ENCODE measurements at regions not wholly inside any gene's neighbourhood (a gene's known extent, or its start where the extent isn't known, plus 50 kb on each side); places are given as distances from the start of the nearest gene placed in this dataset.
"Not testable (repeated sequence)": the region's sequence is repeated elsewhere in the genome, so short reads cannot be mapped to it uniquely, and the experiment has no call there.

DNA sequence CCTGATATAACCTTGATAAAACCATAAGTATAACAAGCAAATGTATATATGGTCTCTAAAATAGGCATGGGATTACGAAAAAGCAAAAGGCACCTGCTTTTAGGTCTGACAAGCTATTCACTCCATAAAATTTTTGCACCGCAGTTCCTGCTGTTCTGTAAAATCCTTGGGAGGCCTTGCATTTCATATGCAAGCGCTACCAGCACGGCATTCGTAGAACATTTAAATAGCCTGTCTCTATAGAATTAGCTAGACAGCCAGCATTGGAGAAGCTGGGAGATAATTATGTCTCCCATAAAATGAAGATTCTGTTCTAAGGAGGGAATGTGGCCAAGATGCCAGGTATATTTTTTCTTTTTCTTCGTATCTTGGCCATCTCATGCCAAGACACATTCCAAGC, 64.5 kb upstream of the ATXN1 start:
- no peak for DNase-seq (ENCODE audit: low read depth in 2 of 2)

DNA sequence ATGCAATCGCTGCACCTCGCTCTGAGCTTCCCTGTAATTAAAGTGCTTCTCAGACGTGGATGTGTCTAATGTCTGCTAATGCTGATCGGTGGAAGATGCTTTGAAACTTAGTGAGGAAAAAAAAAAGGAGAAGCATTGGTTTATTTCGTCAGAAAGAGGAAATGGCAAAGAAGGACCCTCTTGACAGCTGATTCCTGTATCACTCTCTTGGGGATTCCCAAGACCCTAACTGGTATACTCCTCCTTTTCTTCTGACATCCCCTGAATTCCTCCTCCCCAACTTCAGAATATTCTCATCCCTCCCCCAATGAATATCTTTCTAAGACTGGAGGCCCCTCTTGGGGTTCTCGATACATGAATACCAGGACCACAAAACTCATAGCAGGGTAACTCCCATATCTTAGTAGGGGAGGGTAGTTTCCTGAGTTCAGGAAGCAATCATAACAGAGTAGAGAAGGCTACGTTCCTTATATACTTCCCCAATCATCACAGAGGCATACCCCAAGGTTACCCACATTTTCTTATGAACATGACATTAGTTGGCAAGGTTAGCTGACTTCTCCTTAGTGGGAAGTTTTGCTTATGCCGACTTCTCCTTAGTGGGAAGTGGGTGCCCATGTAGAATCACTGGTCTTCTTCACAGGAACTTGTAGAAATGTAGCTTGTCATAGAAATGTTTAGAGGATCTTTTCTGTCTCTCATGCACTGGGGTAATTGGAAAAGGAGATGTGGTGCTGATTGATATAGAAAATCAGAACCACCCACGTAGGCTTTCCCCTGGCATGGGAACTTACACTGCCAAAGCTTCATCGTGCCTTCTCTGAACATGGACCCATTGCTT, 63.8 kb upstream of the ATXN1 start:
- DNase-seq (ENCODE audit: low read depth in 2 of 2), result no peak

DNA sequence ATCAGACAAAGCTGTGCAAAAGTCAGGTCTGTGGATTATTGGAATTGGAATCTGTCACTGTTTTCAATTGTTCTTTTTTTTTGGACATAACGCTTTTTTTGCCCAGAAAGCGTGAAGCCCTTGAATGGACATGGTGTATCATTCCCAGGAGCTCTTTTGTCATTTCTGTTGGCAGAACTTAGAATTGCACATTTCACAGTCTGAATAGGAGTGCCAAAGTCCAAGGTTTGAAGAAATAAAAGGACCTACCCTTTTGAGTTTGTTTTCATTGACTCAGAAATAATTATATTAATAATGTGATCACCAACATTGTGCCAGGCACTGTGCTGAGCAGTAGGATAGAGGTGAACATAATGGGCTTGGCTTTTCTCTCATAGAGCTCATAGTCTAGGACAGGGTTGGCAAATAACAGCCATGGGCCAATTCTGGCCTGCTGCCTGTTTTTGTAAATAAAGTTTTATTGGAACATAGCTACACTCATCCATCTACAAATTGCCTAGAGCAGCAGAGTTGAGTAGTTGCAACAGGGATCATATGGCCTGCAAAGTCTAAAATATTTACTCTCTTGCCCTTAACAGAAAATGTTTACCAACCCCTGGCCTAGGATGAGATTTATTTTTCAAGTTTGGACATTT, 62.6 kb upstream of the ATXN1 start:
- DNase-seq (ENCODE audit: low read depth in 2 of 2), result no peak

DNA sequence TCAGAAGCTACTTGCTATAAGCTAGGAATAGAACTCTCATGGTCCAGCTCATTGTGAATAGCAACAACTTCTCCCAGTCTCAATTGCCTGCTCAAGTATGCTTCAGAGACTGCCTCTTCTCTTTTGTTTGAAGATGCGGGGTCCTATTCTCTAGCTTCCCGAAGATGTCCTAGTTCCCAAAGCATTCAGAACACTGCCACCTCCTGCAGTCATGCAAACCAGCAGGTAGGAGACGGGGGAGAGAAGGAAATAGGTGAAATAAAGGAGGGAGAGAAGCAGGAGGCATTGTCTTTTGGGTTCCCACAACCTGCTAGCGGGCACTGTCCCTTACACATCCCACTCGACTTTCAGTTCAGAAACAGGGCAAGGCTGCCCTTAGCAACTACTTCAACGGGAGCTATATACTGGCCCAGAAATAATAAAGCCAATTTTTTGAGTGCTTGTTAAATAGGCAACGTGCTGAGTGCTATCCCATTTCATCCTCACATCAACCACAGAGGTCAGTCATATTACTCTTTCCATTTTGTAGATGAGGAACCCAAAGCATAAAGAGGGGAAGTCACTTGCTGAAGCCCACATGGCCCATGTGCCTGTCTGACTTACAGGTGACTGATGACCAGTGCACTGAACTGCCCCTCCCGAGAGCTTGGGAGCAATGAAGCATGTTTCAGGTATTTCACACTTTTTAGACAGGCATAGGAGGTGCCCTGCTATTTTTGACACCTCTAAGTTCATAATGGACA, 61.9 kb upstream of the ATXN1 start:
- DNase-seq (ENCODE audit: low read depth in 2 of 2), result no peak

DNA sequence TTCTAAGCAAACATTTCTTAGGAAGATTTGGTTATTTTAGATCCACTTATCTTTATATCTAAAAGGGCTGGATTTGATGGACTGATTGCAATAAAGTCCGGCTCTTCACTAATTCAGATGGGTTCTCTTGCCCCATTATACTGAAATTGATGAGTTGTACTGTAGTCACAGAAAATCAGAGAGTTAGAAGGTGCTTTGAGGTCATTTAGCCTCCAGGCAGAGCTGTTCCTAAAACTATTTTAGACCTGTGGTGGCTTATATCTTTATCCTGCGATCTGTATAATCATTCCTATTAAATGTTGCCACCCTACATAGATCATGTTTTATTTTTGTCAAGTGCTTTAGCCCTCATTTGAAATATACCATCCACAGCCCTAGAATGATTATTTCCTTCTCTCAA, 61.3 kb upstream of the ATXN1 start:
- no peak for DNase-seq (ENCODE audit: low read depth in 2 of 2)

DNA sequence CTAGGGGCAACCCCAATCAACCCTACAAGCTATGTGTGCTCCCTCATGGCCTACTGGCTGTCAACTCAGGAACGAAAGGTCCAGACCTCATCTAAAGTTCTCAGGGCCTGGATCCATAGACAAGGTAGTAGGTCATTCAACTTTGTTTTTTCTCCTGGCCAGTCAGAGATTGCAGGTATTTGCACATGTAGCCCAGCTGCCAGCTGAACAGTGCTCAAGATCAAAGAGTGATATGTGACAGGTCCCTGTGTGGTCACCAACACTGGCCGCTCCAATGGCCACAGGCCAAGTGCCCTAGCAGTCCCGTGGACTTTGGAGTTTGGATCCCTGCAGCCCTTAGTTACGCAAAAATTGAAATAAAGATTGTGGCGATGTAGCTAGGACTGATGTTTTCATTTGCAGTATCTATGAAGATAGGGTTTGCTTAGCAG, 60.6 kb upstream of the ATXN1 start:
- no peak for DNase-seq (ENCODE audit: low read depth in 2 of 2)

DNA sequence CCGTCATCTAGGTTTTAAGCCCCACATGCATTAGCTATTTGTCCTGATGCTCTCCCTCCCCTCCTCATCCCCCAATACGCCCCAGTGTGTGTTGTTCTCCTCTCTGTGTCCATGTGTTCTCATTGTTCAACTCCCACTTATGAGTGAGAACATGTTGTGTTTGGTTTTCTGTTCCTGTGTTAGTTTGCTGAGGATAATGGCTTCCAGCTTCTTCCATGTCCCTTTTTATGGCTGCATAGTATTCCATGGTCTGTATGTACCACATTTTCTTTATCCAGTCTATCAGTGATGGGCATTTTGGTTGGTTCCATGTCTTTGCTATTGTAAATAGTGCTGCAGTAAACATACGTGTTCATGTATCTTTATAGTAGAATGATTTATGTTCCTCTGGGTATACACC, 59.0 kb upstream of the ATXN1 start:
- not testable (repeated sequence) for DNase-seq (ENCODE audit: low read depth in 2 of 2)

DNA sequence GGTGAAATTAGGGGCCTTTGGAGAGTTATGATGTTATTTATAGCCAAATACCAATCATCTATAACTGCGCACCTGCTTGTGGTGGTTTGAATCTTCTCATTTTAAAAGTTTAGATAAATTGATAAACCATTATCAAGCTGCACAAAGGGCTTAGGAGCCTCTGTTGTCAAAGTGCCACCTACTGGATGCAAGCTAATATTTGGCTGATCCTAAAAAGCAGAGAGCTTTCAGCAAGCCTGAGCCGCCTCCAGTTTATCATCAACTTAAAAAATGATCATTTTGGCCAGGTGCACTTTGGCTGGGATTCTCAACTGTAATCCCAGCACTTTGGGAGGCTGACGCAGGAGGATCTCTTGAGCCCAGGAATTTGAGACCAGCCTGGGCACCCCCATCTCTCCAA, 58.5 kb upstream of the ATXN1 start:
- DNase-seq (ENCODE audit: low read depth in 2 of 2), result no peak

DNA sequence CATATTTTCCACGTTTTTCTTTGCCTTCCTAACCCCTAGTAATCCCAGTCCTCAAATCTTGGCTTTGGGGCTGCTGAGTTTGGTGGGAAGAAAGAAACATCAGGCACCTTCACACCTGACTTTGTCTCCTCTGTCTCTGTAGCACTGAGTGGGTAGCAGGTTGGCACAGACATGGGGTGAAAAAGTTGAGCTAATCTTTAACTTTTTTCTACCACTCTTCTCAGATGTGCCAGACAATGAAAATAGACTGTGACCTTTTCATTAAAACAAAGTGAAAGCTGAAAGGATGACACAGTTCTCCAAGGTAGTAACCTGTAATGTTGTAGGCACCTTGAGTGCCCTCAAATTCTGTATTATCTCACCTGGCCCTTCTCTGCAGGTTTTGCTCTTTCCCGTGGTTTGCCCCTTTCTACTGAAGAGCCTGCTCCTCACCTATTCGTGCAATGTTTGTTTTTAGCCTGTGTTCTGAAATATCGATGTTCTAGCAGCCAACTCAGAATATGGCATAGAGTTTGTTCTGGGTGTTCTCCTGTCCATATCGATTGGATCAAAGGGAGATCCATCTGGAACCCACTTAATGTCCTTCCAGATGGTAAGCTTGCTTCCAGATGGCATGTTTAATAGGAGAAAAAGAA, 57.8 kb upstream of the ATXN1 start:
- no peak for DNase-seq (ENCODE audit: low read depth in 2 of 2)

DNA sequence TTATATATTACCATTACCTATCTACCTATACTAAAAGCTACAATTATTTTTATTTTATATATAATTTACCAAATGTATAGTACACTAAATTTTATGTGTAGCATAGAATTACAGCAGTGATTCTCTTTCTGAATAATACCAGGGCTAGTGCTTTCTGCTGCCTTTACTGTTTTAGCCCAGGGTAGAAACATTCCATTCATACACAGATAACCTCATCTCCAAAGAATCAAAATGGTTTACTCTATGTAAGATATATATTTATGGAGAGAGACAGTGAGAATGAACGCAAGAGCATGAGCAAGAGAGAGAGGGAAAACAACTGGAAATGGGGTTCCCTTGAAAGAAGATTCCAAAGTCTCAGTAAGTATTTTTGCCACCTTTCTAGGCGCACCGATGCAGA, 56.3 kb upstream of the ATXN1 start:
- no peak for DNase-seq (ENCODE audit: low read depth in 2 of 2)

DNA sequence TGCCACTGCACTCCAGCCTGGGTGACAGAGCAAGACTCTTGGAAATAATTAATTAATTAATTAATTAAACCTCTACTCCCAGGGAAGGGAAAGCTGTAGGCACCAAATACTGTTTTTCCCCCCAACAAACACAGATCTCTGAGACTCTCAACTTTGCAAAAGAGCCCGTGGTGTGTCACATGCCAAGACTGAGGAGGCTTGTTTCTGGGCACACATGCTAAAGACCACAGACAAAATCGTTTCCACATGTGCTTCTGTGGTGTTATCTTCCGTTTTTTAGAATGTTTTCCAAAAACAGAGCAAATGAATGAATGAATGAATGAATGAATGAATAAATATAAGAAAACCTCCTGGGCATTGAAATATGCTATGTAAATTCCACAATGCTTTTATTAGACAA, 55.6 kb upstream of the ATXN1 start:
- no peak for DNase-seq (ENCODE audit: low read depth in 2 of 2)

DNA sequence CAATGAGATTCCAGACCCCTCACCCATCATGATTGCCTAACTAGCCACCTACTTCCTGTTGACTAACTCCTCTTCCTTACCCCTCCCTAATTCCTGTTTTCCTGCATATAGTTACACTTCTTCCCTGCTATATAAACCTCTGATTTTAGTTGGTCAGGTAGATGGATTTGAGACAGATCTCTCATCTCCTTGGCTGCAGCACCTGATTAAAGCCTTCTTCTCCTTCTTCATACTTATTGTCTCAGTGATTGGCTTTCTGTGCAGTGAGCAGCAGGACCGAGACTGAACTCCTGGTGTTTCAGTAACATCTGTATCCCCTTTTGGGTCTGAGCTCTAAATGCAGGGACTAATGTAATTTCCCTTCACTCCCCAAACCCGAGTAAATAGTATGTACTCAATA, 51.7 kb upstream of the ATXN1 start:
- DNase-seq (ENCODE audit: low read depth in 2 of 2), result no peak

DNA sequence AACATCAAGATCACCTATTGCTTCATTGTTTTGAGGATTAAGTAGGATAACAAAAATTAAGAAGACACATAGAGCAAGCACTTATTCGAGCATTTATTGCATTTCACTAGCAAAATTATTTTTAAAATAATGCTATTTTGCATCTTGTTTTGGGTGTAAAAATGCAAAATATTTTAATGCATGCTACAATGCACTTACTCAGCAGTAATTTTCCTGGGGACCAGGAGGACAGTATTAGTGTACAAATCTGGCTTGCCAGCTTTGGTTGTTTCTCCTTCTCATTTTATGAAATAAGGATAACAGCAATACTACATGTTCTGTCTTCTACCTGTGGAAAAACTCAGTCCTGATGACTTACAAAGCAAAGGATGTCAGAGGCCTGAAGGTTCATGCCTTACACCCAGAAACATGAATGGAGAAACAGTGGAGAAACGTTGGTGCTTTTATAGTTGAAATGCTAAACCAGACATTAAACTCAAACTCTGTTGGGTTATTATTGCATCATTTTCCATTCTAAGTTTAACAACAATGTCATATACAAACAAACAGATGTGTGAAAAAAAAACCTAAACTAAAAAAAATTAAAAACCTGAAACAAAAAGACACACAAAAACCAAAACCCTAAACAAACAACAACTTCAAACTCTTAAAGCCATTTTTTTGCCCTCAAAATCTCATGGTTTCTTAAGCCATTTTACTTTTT, 50.2 kb upstream of the ATXN1 start:
- no peak for DNase-seq (ENCODE audit: low read depth in 2 of 2)

Data from stimulated activated CD4-positive, alpha-beta T cell treated with anti-CD3 and anti-CD28 coated beads, Interleukin-1b, Interleukin-23, amount 100 ng/mL, for 1 hour (primary cell).